Prostate gland (tissue), 2 donors: ENCODE measurements at regions not wholly inside any gene's neighbourhood (a gene's known extent, or its start where the extent isn't known, plus 50 kb on each side); places are given as distances from the start of the nearest gene placed in this dataset.

Experiments used
- DNase-seq: peaks from one replicate; pipeline ENCODE4 v3.0.0-alpha.2; 2019; ENCODE audit warnings: low spot score
- H3K27ac ChIP-seq, 2 donors: fragments of 200-600 bp; sonication (generic); 2 replicates each; pipeline ENCODE4 v1.5.1; 2017 to 2019
- H3K27me3 ChIP-seq: fragments of 200-600 bp; sonication (generic); replicated peaks from 2 replicates; pipeline ENCODE4 v1.5.1; 2019; ENCODE audit not compliant: insufficient read depth
- H3K36me3 ChIP-seq, 2 donors: fragments of 200-600 bp; sonication (generic); 1 replicate in 1 of 2; 2 replicates in 1 of 2; pipeline versions ENCODE4 v1.5.1 to v1.8.1; 2017 to 2019
- H3K4me1 ChIP-seq: fragments of 200-600 bp; sonication (generic); replicated peaks from 2 replicates; pipeline ENCODE4 v1.5.1; 2019
- H3K4me3 ChIP-seq, 2 donors: fragments of 200-600 bp; sonication (generic); 2 replicates each; pipeline ENCODE4 v1.5.1; 2017 to 2019
- H3K9me3 ChIP-seq: fragments of 200-600 bp; sonication (generic); 2 replicates; pipeline ENCODE4 v1.5.1; 2017
- CTCF ChIP-seq, 4 experiments: fragments of 200-600 bp in 2 of 4; fragments of 450-650 bp in 2 of 4; sonication (generic) in 2 of 4; IDR thresholded peaks; 1 replicate in 3 of 4; 2 replicates in 1 of 4; pipeline ENCODE4 v1.5.1; 2016 to 2019; ENCODE audit warnings: antibody characterized with exemption in 4 of 4, mild to moderate bottlenecking in 2 of 4, moderate library complexity in 2 of 4
- POLR2A ChIP-seq: fragments of 450-650 bp; IDR thresholded peaks from one replicate; pipeline ENCODE4 v1.6.1; 2016; ENCODE audit warnings: antibody characterized with exemption, mild to moderate bottlenecking
- POLR2AphosphoS5 ChIP-seq: sonication (generic); formaldehyde crosslinking; IDR thresholded peaks from one replicate; pipeline ENCODE4 v1.6.1; 2017; ENCODE audit warnings: antibody characterized with exemption
- WGBS: methylation state at CpG from one replicate; pipeline ENCODE4 v1.1.5; 2018; 5-methylcytosine and 5-hydroxymethylcytosine counted together
- intact Hi-C: fragments of 100-400 bp; cut with DNase I; formaldehyde crosslinking; loops from one replicate; pipeline ENCODE4 v1.14.2; 2022

DNA sequence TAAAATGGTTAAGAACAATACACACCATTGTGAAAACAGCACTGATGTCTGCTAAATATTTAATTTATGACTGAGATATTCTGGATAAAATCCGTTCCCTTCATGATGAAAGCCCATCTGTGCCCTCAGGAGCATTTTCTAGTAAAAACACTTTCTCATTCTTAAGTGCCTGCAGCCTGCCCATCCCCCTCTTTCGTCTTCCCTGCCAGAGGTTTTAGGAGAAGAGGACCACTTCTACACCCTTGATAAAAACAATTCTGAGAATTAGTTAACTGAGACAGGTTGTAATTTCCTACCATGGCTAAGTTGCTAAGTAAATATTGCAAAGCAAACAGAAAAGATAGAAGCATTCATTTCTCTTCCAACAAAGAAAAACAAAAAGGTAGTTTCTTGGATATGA, 272.6 kb downstream of the ATPSCKMT start:
- TF ChIP-seq CTCF (IDR thresholded peaks at IDR 0.05) (no peak), POLR2A (no peak), POLR2AphosphoS5 (no peak)
- H3K4me1 ChIP-seq = no peaks in the 10 kb centered on the region
- intact Hi-C loops = no loop called here
- no peak overlapping the region for H3K4me3 ChIP-seq
- H3K9me3 ChIP-seq = no peaks in the 10 kb centered on the region
- 18% methylated on average over 2 of the region's 2 CpGs for WGBS
- no peak for DNase-seq
- H3K27me3 ChIP-seq = no peaks in the 10 kb centered on the region
- H3K27ac ChIP-seq = no peak overlapping the region
- H3K36me3 ChIP-seq = no peaks in the 10 kb centered on the region

- whole genome bisulfite sequencing = 36% methylated on average over 3 of the region's 3 CpGs
These were observed 273.1 kb downstream of the ATPSCKMT start for GRCh38 chr5:9976621-9977020.

GRCh38 chr5:9972059-9972458, 277.6 kb downstream of the ATPSCKMT start:
- intact Hi-C loops = no loop called here

More at GRCh38 chr5:9976621-9977020, 273.1 kb downstream of the ATPSCKMT start:
- DNase-seq = no peak
- no peaks in the 10 kb centered on the region for H3K9me3 ChIP-seq
- H3K27ac ChIP-seq = no peak overlapping the region
- TF ChIP-seq CTCF (IDR thresholded peaks at IDR 0.05) = no peak
- no peak for TF ChIP-seq POLR2AphosphoS5
- no peak for TF ChIP-seq POLR2A
- intact Hi-C loops = no loop called here
- H3K36me3 ChIP-seq = no peaks in the 10 kb centered on the region
- no peak overlapping the region for H3K4me3 ChIP-seq
- no peaks in the 10 kb centered on the region for H3K27me3 ChIP-seq
- H3K4me1 ChIP-seq = no peaks in the 10 kb centered on the region

GRCh38 chr5:9971301-9971700, 278.4 kb downstream of the ATPSCKMT start:
- intact Hi-C loops = no loop called here
- no peaks in the 10 kb centered on the region for H3K4me1 ChIP-seq
- H3K36me3 ChIP-seq = no peaks in the 10 kb centered on the region
- H3K4me3 ChIP-seq = no peak overlapping the region
- H3K27ac ChIP-seq = no peak overlapping the region
- WGBS = 88% methylated on average over 6 of the region's 6 CpGs
- no peaks in the 10 kb centered on the region for H3K27me3 ChIP-seq
- H3K9me3 ChIP-seq = no peaks in the 10 kb centered on the region
- TF ChIP-seq CTCF (IDR thresholded peaks at IDR 0.05) (no peak), POLR2AphosphoS5 (no peak), POLR2A (no peak)
- no peak for DNase-seq

More at GRCh38 chr5:9972059-9972458, 277.6 kb downstream of the ATPSCKMT start:
- 91% methylated on average over 3 of the region's 3 CpGs for WGBS
- Histone ChIP-seq H3K4me1 (no peaks in the 10 kb centered on the region), H3K36me3 (no peaks in the 10 kb centered on the region), H3K4me3 (no peak overlapping the region), H3K9me3 (no peaks in the 10 kb centered on the region), H3K27ac (no peak overlapping the region), H3K27me3 (no peaks in the 10 kb centered on the region)
- no peak for DNase-seq
- no peak for TF ChIP-seq POLR2A
- no peak for TF ChIP-seq CTCF (IDR thresholded peaks at IDR 0.05)
- TF ChIP-seq POLR2AphosphoS5 = no peak

GRCh38 chr5:9958914-9959313, 290.8 kb downstream of the ATPSCKMT start:
- no peak for TF ChIP-seq CTCF (IDR thresholded peaks at IDR 0.05)
- no peak for TF ChIP-seq POLR2A
- TF ChIP-seq POLR2AphosphoS5 = no peak
- no peak for DNase-seq
- Histone ChIP-seq H3K27ac (no peak overlapping the region), H3K27me3 (no peaks in the 10 kb centered on the region), H3K36me3 (no peaks in the 10 kb centered on the region), H3K4me3 (no peak overlapping the region), H3K9me3 (no peaks in the 10 kb centered on the region), H3K4me1 (no peaks in the 10 kb centered on the region)
- WGBS = 67% methylated on average over 5 of the region's 5 CpGs
- intact Hi-C loops = no loop called here
